ENCODE measurements at regions not wholly inside any gene's neighbourhood (a gene's known extent, or its start where the extent isn't known, plus 50 kb on each side); places are given as distances from the start of the nearest gene placed in this dataset.

DNA sequence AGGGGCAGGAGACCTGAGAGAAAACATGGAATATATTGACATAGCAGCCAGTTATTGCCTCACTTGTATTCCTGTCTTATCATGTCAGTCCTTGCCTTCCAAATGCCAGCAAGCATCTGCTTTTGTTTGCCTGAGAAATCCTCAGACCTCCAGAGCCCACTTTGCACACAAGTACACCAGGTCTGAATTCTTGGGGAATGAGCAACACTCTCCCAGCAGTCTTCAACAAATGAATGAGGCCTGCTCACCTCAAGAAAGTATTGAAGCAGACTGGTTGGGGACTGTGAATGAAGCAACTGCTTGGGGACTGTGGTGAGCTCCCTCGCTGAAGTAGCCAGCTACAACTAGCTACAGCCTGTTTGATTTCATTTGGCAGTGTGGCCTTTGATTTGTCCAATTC lies 172.8 kb upstream of the SPTLC3 start:
- TF ChIP-seq ZFP30 (CRISPR knock-in tag; IDR thresholded peaks at IDR 0.05) (no peak), PPARA (CRISPR knock-in tag; IDR thresholded peaks at IDR 0.05; ENCODE audit: borderline replicate concordance) (no peak), ZNF565 (CRISPR knock-in tag; conservative IDR thresholded peaks at IDR 0.05; ENCODE audit: low read depth) (no peak), GLIS3 (CRISPR knock-in tag; IDR thresholded peaks at IDR 0.05) (no peak), SNAI2 (CRISPR knock-in tag; IDR thresholded peaks at IDR 0.05) (no peak), ZFP3 (CRISPR knock-in tag; IDR thresholded peaks at IDR 0.05) (no peak), RARB (CRISPR knock-in tag; IDR thresholded peaks at IDR 0.05) (no peak), ZNF8 (CRISPR knock-in tag; IDR thresholded peaks at IDR 0.05) (no peak)
- no peak for ATAC-seq

DNA sequence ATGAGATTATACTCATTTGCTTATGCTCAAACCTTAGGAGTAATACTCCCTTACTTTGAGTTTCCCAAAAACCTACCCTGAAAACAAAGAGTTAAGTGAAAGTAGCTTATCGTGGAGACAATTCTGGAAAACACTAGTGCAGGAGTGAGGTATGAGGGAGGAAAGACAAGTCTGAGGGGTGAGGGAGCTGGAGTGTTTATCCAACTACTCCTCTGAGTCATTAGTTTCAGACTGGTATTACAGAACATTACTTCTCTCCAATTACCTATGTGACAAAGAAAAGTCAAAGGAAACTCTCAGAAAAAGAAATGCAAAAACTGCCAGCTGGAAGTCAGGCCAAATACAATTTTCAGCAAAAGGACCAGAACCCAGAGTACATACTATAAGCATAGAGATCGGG lies 171.1 kb upstream of the SPTLC3 start:
- TF ChIP-seq TCF4 (CRISPR knock-in tag; IDR thresholded peaks at IDR 0.05; ENCODE audit: borderline replicate concordance) (no peak), OSR1 (CRISPR knock-in tag; IDR thresholded peaks at IDR 0.05) (no peak), ZFP30 (CRISPR knock-in tag; IDR thresholded peaks at IDR 0.05) (no peak), RARB (CRISPR knock-in tag; IDR thresholded peaks at IDR 0.05) (no peak), SNAI2 (CRISPR knock-in tag; IDR thresholded peaks at IDR 0.05) (no peak), BACH2 (CRISPR knock-in tag; IDR thresholded peaks at IDR 0.05; ENCODE audit: borderline replicate concordance) (no peak), ZNF70 (CRISPR knock-in tag; IDR thresholded peaks at IDR 0.05) (no peak), ESRRG (CRISPR knock-in tag; IDR thresholded peaks at IDR 0.05) (no peak), TOX (CRISPR knock-in tag; IDR thresholded peaks at IDR 0.05; ENCODE audit: borderline replicate concordance) (no peak), ZNF565 (CRISPR knock-in tag; conservative IDR thresholded peaks at IDR 0.05; ENCODE audit: low read depth) (no peak)
- TF ChIP-seq, protein P1, sequence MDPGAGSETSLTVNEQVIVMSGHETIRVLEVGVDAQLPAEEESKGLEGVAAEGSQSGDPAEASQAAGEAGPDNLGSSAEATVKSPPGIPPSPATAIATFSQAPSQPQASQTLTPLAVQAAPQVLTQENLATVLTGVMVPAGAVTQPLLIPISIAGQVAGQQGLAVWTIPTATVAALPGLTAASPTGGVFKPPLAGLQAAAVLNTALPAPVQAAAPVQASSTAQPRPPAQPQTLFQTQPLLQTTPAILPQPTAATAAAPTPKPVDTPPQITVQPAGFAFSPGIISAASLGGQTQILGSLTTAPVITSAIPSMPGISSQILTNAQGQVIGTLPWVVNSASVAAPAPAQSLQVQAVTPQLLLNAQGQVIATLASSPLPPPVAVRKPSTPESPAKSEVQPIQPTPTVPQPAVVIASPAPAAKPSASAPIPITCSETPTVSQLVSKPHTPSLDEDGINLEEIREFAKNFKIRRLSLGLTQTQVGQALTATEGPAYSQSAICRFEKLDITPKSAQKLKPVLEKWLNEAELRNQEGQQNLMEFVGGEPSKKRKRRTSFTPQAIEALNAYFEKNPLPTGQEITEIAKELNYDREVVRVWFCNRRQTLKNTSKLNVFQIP (CRISPR knock-in tag; IDR thresholded peaks at IDR 0.05; ENCODE audit: borderline replicate concordance, low read depth): no peak
- TF ChIP-seq, protein P2, sequence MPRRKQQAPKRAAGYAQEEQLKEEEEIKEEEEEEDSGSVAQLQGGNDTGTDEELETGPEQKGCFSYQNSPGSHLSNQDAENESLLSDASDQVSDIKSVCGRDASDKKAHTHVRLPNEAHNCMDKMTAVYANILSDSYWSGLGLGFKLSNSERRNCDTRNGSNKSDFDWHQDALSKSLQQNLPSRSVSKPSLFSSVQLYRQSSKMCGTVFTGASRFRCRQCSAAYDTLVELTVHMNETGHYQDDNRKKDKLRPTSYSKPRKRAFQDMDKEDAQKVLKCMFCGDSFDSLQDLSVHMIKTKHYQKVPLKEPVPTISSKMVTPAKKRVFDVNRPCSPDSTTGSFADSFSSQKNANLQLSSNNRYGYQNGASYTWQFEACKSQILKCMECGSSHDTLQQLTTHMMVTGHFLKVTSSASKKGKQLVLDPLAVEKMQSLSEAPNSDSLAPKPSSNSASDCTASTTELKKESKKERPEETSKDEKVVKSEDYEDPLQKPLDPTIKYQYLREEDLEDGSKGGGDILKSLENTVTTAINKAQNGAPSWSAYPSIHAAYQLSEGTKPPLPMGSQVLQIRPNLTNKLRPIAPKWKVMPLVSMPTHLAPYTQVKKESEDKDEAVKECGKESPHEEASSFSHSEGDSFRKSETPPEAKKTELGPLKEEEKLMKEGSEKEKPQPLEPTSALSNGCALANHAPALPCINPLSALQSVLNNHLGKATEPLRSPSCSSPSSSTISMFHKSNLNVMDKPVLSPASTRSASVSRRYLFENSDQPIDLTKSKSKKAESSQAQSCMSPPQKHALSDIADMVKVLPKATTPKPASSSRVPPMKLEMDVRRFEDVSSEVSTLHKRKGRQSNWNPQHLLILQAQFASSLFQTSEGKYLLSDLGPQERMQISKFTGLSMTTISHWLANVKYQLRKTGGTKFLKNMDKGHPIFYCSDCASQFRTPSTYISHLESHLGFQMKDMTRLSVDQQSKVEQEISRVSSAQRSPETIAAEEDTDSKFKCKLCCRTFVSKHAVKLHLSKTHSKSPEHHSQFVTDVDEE (CRISPR knock-in tag; IDR thresholded peaks at IDR 0.05): no peak
- TF ChIP-seq, protein P3, sequence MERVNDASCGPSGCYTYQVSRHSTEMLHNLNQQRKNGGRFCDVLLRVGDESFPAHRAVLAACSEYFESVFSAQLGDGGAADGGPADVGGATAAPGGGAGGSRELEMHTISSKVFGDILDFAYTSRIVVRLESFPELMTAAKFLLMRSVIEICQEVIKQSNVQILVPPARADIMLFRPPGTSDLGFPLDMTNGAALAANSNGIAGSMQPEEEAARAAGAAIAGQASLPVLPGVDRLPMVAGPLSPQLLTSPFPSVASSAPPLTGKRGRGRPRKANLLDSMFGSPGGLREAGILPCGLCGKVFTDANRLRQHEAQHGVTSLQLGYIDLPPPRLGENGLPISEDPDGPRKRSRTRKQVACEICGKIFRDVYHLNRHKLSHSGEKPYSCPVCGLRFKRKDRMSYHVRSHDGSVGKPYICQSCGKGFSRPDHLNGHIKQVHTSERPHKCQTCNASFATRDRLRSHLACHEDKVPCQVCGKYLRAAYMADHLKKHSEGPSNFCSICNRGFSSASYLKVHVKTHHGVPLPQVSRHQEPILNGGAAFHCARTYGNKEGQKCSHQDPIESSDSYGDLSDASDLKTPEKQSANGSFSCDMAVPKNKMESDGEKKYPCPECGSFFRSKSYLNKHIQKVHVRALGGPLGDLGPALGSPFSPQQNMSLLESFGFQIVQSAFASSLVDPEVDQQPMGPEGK (CRISPR knock-in tag; IDR thresholded peaks at IDR 0.05; ENCODE audit: borderline replicate concordance): no peak
- ATAC-seq: no peak

DNA sequence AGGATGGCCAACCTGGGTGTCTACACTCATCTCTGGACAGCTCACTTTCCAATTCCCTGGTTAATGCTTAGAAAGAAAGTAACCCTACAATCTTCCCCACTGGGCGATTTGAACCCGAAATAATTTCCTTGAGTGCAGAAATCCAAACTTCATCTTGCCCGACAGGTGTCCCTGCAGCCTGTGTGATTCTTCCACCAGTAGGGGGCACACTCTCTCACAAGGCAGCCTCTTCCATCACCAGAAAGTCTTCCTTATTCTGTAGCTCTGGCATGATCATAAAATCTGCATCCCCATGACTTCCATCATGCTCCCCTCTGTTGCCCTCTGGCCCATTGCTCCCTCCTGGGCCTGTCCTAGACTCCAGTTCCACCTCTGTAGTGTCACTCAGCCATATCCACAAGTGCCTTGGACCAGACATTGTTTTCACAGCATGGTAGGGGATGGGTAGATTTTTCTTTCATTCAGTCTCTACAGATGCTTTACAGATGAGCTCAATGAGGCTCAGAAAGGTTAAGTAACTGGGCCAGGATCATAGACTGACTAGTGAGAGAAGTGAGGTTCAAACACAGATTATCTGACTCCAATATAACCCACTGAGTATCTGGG lies 170.4 kb upstream of the SPTLC3 start:
- no peak for TF ChIP-seq ZFP3 (CRISPR knock-in tag; IDR thresholded peaks at IDR 0.05)
- no peak for ATAC-seq

DNA sequence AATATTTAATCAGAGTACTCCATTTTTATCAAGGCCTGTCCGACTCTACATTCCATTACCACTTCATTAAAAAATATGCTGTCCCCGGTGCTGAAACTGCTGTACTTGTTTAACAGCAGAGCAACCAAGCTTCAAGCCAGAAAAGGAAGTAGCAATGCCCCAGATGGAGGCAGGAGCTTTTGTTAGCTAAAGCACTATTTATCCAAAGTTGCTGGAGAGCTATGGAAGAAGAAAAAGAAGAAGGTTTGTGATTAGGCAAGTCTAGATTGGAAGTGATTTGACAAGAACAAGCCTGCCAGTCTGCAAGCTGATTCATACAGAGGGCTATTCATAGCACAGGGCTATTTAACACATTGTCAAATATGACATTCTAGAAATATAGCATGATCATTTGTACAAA lies 160.9 kb upstream of the SPTLC3 start:
- no peak for ATAC-seq
- TF ChIP-seq SNAI2 (CRISPR knock-in tag; IDR thresholded peaks at IDR 0.05): no peak
- TF ChIP-seq ZNF70 (CRISPR knock-in tag; IDR thresholded peaks at IDR 0.05): no peak
- TF ChIP-seq, protein P4, sequence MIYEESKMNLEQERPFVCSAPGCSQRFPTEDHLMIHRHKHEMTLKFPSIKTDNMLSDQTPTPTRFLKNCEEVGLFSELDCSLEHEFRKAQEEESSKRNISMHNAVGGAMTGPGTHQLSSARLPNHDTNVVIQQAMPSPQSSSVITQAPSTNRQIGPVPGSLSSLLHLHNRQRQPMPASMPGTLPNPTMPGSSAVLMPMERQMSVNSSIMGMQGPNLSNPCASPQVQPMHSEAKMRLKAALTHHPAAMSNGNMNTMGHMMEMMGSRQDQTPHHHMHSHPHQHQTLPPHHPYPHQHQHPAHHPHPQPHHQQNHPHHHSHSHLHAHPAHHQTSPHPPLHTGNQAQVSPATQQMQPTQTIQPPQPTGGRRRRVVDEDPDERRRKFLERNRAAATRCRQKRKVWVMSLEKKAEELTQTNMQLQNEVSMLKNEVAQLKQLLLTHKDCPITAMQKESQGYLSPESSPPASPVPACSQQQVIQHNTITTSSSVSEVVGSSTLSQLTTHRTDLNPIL (CRISPR knock-in tag; IDR thresholded peaks at IDR 0.05; ENCODE audit: low read depth): no peak
- TF ChIP-seq OSR1 (CRISPR knock-in tag; IDR thresholded peaks at IDR 0.05): no peak
- TF ChIP-seq TOX (CRISPR knock-in tag; IDR thresholded peaks at IDR 0.05; ENCODE audit: borderline replicate concordance): no peak
- TF ChIP-seq ISL1 (CRISPR knock-in tag; IDR thresholded peaks at IDR 0.05): no peak
- TF ChIP-seq ESRRG (CRISPR knock-in tag; IDR thresholded peaks at IDR 0.05): no peak
- TF ChIP-seq, protein P5, sequence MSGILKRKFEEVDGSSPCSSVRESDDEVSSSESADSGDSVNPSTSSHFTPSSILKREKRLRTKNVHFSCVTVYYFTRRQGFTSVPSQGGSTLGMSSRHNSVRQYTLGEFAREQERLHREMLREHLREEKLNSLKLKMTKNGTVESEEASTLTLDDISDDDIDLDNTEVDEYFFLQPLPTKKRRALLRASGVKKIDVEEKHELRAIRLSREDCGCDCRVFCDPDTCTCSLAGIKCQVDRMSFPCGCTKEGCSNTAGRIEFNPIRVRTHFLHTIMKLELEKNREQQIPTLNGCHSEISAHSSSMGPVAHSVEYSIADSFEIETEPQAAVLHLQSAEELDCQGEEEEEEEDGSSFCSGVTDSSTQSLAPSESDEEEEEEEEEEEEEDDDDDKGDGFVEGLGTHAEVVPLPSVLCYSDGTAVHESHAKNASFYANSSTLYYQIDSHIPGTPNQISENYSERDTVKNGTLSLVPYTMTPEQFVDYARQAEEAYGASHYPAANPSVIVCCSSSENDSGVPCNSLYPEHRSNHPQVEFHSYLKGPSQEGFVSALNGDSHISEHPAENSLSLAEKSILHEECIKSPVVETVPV (CRISPR knock-in tag; IDR thresholded peaks at IDR 0.05): no peak
- no peak for TF ChIP-seq ZFP3 (CRISPR knock-in tag; IDR thresholded peaks at IDR 0.05)
- TF ChIP-seq RARB (CRISPR knock-in tag; IDR thresholded peaks at IDR 0.05): no peak
- TF ChIP-seq GLIS3 (CRISPR knock-in tag; IDR thresholded peaks at IDR 0.05): no peak
- TF ChIP-seq ZC3H10 (CRISPR knock-in tag; IDR thresholded peaks at IDR 0.05): no peak
- no peak for TF ChIP-seq ZNF8 (CRISPR knock-in tag; IDR thresholded peaks at IDR 0.05)
- TF ChIP-seq, protein P1 (CRISPR knock-in tag; IDR thresholded peaks at IDR 0.05; ENCODE audit: borderline replicate concordance, low read depth): no peak
